Neuron (in vitro differentiated cells): ENCODE measurements at regions not wholly inside any gene's neighbourhood (a gene's known extent, or its start where the extent isn't known, plus 50 kb on each side); places are given as distances from the start of the nearest gene placed in this dataset.

ENCODE experiments used
- H2AFZ ChIP-seq: one replicate; pipeline ENCODE4 v1.6.1; 2013; ENCODE audit warnings: low read depth, mild to moderate bottlenecking, inconsistent platforms, low read length, moderate library complexity
- H3K27me3 ChIP-seq: one replicate; pipeline ENCODE4 v1.6.1; 2013; ENCODE audit warnings: low read length; ENCODE audit not compliant: insufficient read depth
- H3K36me3 ChIP-seq: one replicate; pipeline ENCODE4 v1.6.1; 2013; ENCODE audit warnings: low read length; ENCODE audit not compliant: insufficient read depth
- H3K4me1 ChIP-seq: one replicate; pipeline ENCODE4 v1.6.1; 2013; ENCODE audit warnings: low read length; ENCODE audit not compliant: insufficient read depth
- H3K4me3 ChIP-seq: 2 replicates; pipeline ENCODE4 v1.5.1; 2013; ENCODE audit warnings: mild to moderate bottlenecking, low read length, moderate library complexity
- H3K9me3 ChIP-seq: one replicate; pipeline ENCODE4 v1.6.1; 2013; ENCODE audit warnings: low read length

- Histone ChIP-seq H2AFZ (no peak overlapping the region), H3K4me3 (no peak overlapping the region), H3K36me3 (no peaks in the 10 kb centered on the region), H3K9me3 (no peaks in the 10 kb centered on the region), H3K27me3 (no peaks in the 10 kb centered on the region), H3K4me1 (no peaks in the 10 kb centered on the region)
Measured at GRCh38 chr18:67273288-67273687, 243.2 kb downstream of the DSEL start.

- H2AFZ ChIP-seq: no peak overlapping the region
- no peaks in the 10 kb centered on the region for H3K36me3 ChIP-seq
- H3K4me1 ChIP-seq: peaks cover 9% of the 10 kb centered on the region
- H3K4me3 ChIP-seq: no peak overlapping the region
- no peaks in the 10 kb centered on the region for H3K9me3 ChIP-seq
- H3K27me3 ChIP-seq: no peaks in the 10 kb centered on the region
Measured at GRCh38 chr18:67269206-67269605, 247.3 kb downstream of the DSEL start.

GRCh38 chr18:67268530-67268929 is 248.0 kb downstream of the DSEL start:
- no peak overlapping the region for H2AFZ ChIP-seq
- H3K36me3 ChIP-seq: no peaks in the 10 kb centered on the region
- H3K9me3 ChIP-seq: no peaks in the 10 kb centered on the region
- H3K4me3 ChIP-seq: no peak overlapping the region
- no peaks in the 10 kb centered on the region for H3K27me3 ChIP-seq
- H3K4me1 ChIP-seq: peaks cover 9% of the 10 kb centered on the region

GRCh38 chr18:67266246-67267237 is 250.0 kb downstream of the DSEL start:
- H3K4me3 ChIP-seq: no peak overlapping the region
- no peaks in the 10 kb centered on the region for H3K36me3 ChIP-seq
- no peaks in the 10 kb centered on the region for H3K27me3 ChIP-seq
- H3K9me3 ChIP-seq: no peaks in the 10 kb centered on the region
- peaks cover 9% of the 10 kb centered on the region for H3K4me1 ChIP-seq
- peak overlapping the region; percentile 24 for H2AFZ ChIP-seq

- Histone ChIP-seq H3K27me3 (no peaks in the 10 kb centered on the region), H3K4me3 (no peak overlapping the region), H2AFZ (no peak overlapping the region), H3K36me3 (no peaks in the 10 kb centered on the region), H3K4me1 (peaks cover 9% of the 10 kb centered on the region), H3K9me3 (no peaks in the 10 kb centered on the region)
Measured at GRCh38 chr18:67265464-67266245, 250.9 kb downstream of the DSEL start.

- Histone ChIP-seq H3K27me3 (no peaks in the 10 kb centered on the region), H3K4me1 (peaks cover 7% of the 10 kb centered on the region), H3K36me3 (no peaks in the 10 kb centered on the region), H2AFZ (no peak overlapping the region), H3K9me3 (no peaks in the 10 kb centered on the region), H3K4me3 (no peak overlapping the region)
Measured at GRCh38 chr18:67261931-67262552, 254.5 kb downstream of the DSEL start.

GRCh38 chr18:67260841-67261240 is 255.7 kb downstream of the DSEL start:
- H2AFZ ChIP-seq: no peak overlapping the region
- no peak overlapping the region for H3K4me3 ChIP-seq
- no peaks in the 10 kb centered on the region for H3K27me3 ChIP-seq
- no peaks in the 10 kb centered on the region for H3K9me3 ChIP-seq
- H3K36me3 ChIP-seq: no peaks in the 10 kb centered on the region
- no peaks in the 10 kb centered on the region for H3K4me1 ChIP-seq

GRCh38 chr18:67250776-67251424 is 265.6 kb downstream of the DSEL start:
- Histone ChIP-seq H2AFZ (no peak overlapping the region), H3K4me3 (no peak overlapping the region), H3K9me3 (no peaks in the 10 kb centered on the region), H3K27me3 (no peaks in the 10 kb centered on the region), H3K4me1 (no peaks in the 10 kb centered on the region), H3K36me3 (no peaks in the 10 kb centered on the region)

- H3K4me1 ChIP-seq: no peaks in the 10 kb centered on the region
- H3K27me3 ChIP-seq: no peaks in the 10 kb centered on the region
- H2AFZ ChIP-seq: no peak overlapping the region
- H3K9me3 ChIP-seq: no peaks in the 10 kb centered on the region
- no peak overlapping the region for H3K4me3 ChIP-seq
- no peaks in the 10 kb centered on the region for H3K36me3 ChIP-seq
Measured at GRCh38 chr18:67243799-67244587, 272.5 kb downstream of the DSEL start.

GRCh38 chr18:67242001-67242400 is 274.5 kb downstream of the DSEL start:
- no peaks in the 10 kb centered on the region for H3K4me1 ChIP-seq
- no peak overlapping the region for H2AFZ ChIP-seq
- no peak overlapping the region for H3K4me3 ChIP-seq
- H3K27me3 ChIP-seq: no peaks in the 10 kb centered on the region
- H3K36me3 ChIP-seq: no peaks in the 10 kb centered on the region
- no peaks in the 10 kb centered on the region for H3K9me3 ChIP-seq

GRCh38 chr18:67241299-67241698 is 275.2 kb downstream of the DSEL start:
- Histone ChIP-seq H3K9me3 (no peaks in the 10 kb centered on the region), H3K4me3 (no peak overlapping the region), H3K36me3 (no peaks in the 10 kb centered on the region), H3K4me1 (no peaks in the 10 kb centered on the region), H2AFZ (no peak overlapping the region), H3K27me3 (no peaks in the 10 kb centered on the region)

GRCh38 chr18:67239826-67240225 is 276.7 kb downstream of the DSEL start:
- Histone ChIP-seq H3K27me3 (no peaks in the 10 kb centered on the region), H3K4me3 (no peak overlapping the region), H2AFZ (no peak overlapping the region), H3K36me3 (no peaks in the 10 kb centered on the region), H3K4me1 (no peaks in the 10 kb centered on the region), H3K9me3 (no peaks in the 10 kb centered on the region)
